HUES6 (cell line): ENCODE measurements at regions not wholly inside any gene's neighbourhood (a gene's known extent, or its start where the extent isn't known, plus 50 kb on each side); places are given as distances from the start of the nearest gene placed in this dataset.

Experiments used
- H3K27ac ChIP-seq: 2 replicates; pipeline ENCODE4 v1.7.0; 2013; ENCODE audit warnings: low read depth, mild to moderate bottlenecking, low read length, inconsistent platforms
- H3K27me3 ChIP-seq: 2 replicates; pipeline ENCODE4 v1.6.1; 2013; ENCODE audit warnings: low read length; ENCODE audit not compliant: control insufficient read depth, insufficient read depth
- H3K36me3 ChIP-seq: 2 replicates; pipeline ENCODE4 v1.6.1; 2013; ENCODE audit warnings: low read length; ENCODE audit not compliant: control insufficient read depth, insufficient read depth
- H3K4me1 ChIP-seq: 2 replicates; pipeline ENCODE4 v1.6.1; 2013; ENCODE audit warnings: low read length; ENCODE audit not compliant: control insufficient read depth, insufficient read depth
- H3K4me3 ChIP-seq: 2 replicates; pipeline ENCODE4 v1.5.1; 2013; ENCODE audit warnings: low read depth, low read length
- H3K9ac ChIP-seq: one replicate; pipeline ENCODE4 v1.6.1; 2013; ENCODE audit warnings: mild to moderate bottlenecking, low read length
- H3K9me3 ChIP-seq: 2 replicates; pipeline ENCODE4 v1.6.1; 2013; ENCODE audit warnings: low read depth, low read length; ENCODE audit not compliant: control insufficient read depth, insufficient read depth

- no peaks in the 10 kb centered on the region for H3K36me3 ChIP-seq
- no peaks in the 10 kb centered on the region for H3K27me3 ChIP-seq
- peaks cover 13% of the 10 kb centered on the region for H3K4me1 ChIP-seq
- no peaks in the 10 kb centered on the region for H3K9me3 ChIP-seq
- no peak overlapping the region for H3K27ac ChIP-seq
- no peak overlapping the region for H3K4me3 ChIP-seq
- no peak overlapping the region for H3K9ac ChIP-seq
These were observed 540.2 kb downstream of the MIAT start for GRCh38 chr22:27197618-27198017.

GRCh38 chr22:27198518-27199035 lies 541.2 kb downstream of the MIAT start:
- H3K9me3 ChIP-seq: no peaks in the 10 kb centered on the region
- no peaks in the 10 kb centered on the region for H3K27me3 ChIP-seq
- peaks cover 22% of the 10 kb centered on the region for H3K4me1 ChIP-seq
- H3K36me3 ChIP-seq: no peaks in the 10 kb centered on the region
- no peak overlapping the region for H3K4me3 ChIP-seq
- H3K27ac ChIP-seq: no peak overlapping the region
- no peak overlapping the region for H3K9ac ChIP-seq

- H3K36me3 ChIP-seq: no peaks in the 10 kb centered on the region
- H3K4me3 ChIP-seq: no peak overlapping the region
These were observed 542.0 kb downstream of the MIAT start for GRCh38 chr22:27199354-27199753.

GRCh38 chr22:27201276-27201675 lies 543.9 kb downstream of the MIAT start:
- no peak overlapping the region for H3K9ac ChIP-seq
- H3K9me3 ChIP-seq: no peaks in the 10 kb centered on the region
- no peak overlapping the region for H3K4me3 ChIP-seq
- no peak overlapping the region for H3K27ac ChIP-seq
- H3K4me1 ChIP-seq: peaks cover 23% of the 10 kb centered on the region
- H3K36me3 ChIP-seq: no peaks in the 10 kb centered on the region
- no peaks in the 10 kb centered on the region for H3K27me3 ChIP-seq

More at GRCh38 chr22:27199354-27199753, 542.0 kb downstream of the MIAT start:
- Histone ChIP-seq H3K27me3 (no peaks in the 10 kb centered on the region), H3K4me1 (peaks cover 23% of the 10 kb centered on the region), H3K9me3 (no peaks in the 10 kb centered on the region), H3K27ac (no peak overlapping the region), H3K9ac (no peak overlapping the region)

GRCh38 chr22:27201741-27202140 lies 544.4 kb downstream of the MIAT start:
- Histone ChIP-seq H3K4me1 (peaks cover 23% of the 10 kb centered on the region), H3K27ac (no peak overlapping the region), H3K4me3 (no peak overlapping the region), H3K9ac (no peak overlapping the region), H3K27me3 (no peaks in the 10 kb centered on the region), H3K9me3 (no peaks in the 10 kb centered on the region), H3K36me3 (no peaks in the 10 kb centered on the region)

GRCh38 chr22:27203276-27203660 lies 545.9 kb downstream of the MIAT start:
- Histone ChIP-seq H3K27ac (no peak overlapping the region), H3K4me3 (no peak overlapping the region; the same call in 1 of the 2 replicates), H3K27me3 (no peaks in the 10 kb centered on the region), H3K4me1 (peaks cover 23% of the 10 kb centered on the region), H3K9ac (no peak overlapping the region), H3K9me3 (no peaks in the 10 kb centered on the region), H3K36me3 (no peaks in the 10 kb centered on the region)

GRCh38 chr22:27204280-27204679 lies 546.9 kb downstream of the MIAT start:
- no peak overlapping the region for H3K4me3 ChIP-seq
- no peaks in the 10 kb centered on the region for H3K27me3 ChIP-seq
- peaks cover 23% of the 10 kb centered on the region for H3K4me1 ChIP-seq
- H3K9ac ChIP-seq: no peak overlapping the region
- H3K9me3 ChIP-seq: no peaks in the 10 kb centered on the region
- H3K36me3 ChIP-seq: no peaks in the 10 kb centered on the region
- H3K27ac ChIP-seq: no peak overlapping the region

GRCh38 chr22:27204817-27205216 lies 547.4 kb downstream of the MIAT start:
- H3K4me3 ChIP-seq: no peak overlapping the region
- no peaks in the 10 kb centered on the region for H3K36me3 ChIP-seq
- no peaks in the 10 kb centered on the region for H3K9me3 ChIP-seq
- no peak overlapping the region for H3K9ac ChIP-seq
- peaks cover 23% of the 10 kb centered on the region for H3K4me1 ChIP-seq
- no peak overlapping the region for H3K27ac ChIP-seq
- H3K27me3 ChIP-seq: no peaks in the 10 kb centered on the region

GRCh38 chr22:27205492-27206373 lies 548.3 kb downstream of the MIAT start:
- Histone ChIP-seq H3K27ac (no peak overlapping the region), H3K9ac (no peak overlapping the region)

GRCh38 chr22:27206374-27207133 lies 549.2 kb downstream of the MIAT start:
- H3K4me3 ChIP-seq: no peak overlapping the region
- H3K27ac ChIP-seq: no peak overlapping the region
- H3K9me3 ChIP-seq: no peaks in the 10 kb centered on the region
- no peak overlapping the region for H3K9ac ChIP-seq
- no peaks in the 10 kb centered on the region for H3K36me3 ChIP-seq
- H3K27me3 ChIP-seq: no peaks in the 10 kb centered on the region
- H3K4me1 ChIP-seq: peaks cover 19% of the 10 kb centered on the region

More at GRCh38 chr22:27205492-27206373, 548.3 kb downstream of the MIAT start:
- Histone ChIP-seq H3K9me3 (no peaks in the 10 kb centered on the region), H3K36me3 (no peaks in the 10 kb centered on the region), H3K4me3 (no peak overlapping the region), H3K4me1 (peaks cover 23% of the 10 kb centered on the region), H3K27me3 (no peaks in the 10 kb centered on the region)

GRCh38 chr22:27207266-27207665 lies 549.9 kb downstream of the MIAT start:
- Histone ChIP-seq H3K4me3 (no peak overlapping the region), H3K4me1 (peaks cover 13% of the 10 kb centered on the region), H3K9me3 (no peaks in the 10 kb centered on the region), H3K27ac (no peak overlapping the region), H3K9ac (no peak overlapping the region), H3K36me3 (no peaks in the 10 kb centered on the region), H3K27me3 (no peaks in the 10 kb centered on the region)
